PC-3 (cell line): ENCODE measurements at regions not wholly inside any gene's neighbourhood (a gene's known extent, or its start where the extent isn't known, plus 50 kb on each side); places are given as distances from the start of the nearest gene placed in this dataset.

Experiments used
- ATAC-seq: fragments of 200-7000 bp; cut with Tn5 transposase; 2 replicates; pipeline ENCODE4 v1.9.1; 2020; ENCODE audit warnings: mild to moderate bottlenecking, moderate library complexity
- BruUV-seq: library from RNA; stranded (reverse); fragments of 400-500 nt; replicated peaks from 2 replicates; lab custom pipeline; 2021; lab: Mats Ljungman, UMichigan
- CTCF ChIA-PET: fragments of 300-600 bp; sonication (Branson Sonifier 250); formaldehyde crosslinking; loops from one replicate; lab custom pipeline; 2022; ENCODE audit warnings: antibody characterized with exemption; lab: Charles Lee
- POLR2A ChIA-PET: fragments of 300-600 bp; sonication (Branson Sonifier 250); formaldehyde crosslinking; loops from one replicate; lab custom pipeline; 2022; ENCODE audit warnings: antibody characterized with exemption; ENCODE audit not compliant: unreplicated experiment; lab: Charles Lee
- DNase-seq: peaks from one replicate; pipeline ENCODE4 v3.0.0-alpha.2; 2015
- H2AFZ ChIP-seq: fragments of 300-600 bp; sonication (generic); 2 replicates; pipeline ENCODE4 v1.6.0; 2016; ENCODE audit warnings: antibody characterized with exemption, low read length
- H3F3A ChIP-seq: fragments of 300-600 bp; sonication (generic); one replicate; pipeline ENCODE4 v1.6.0; 2017; ENCODE audit warnings: antibody characterized with exemption, low read length, control low read depth, mild to moderate bottlenecking; ENCODE audit not compliant: unreplicated experiment
- H3K27ac ChIP-seq: fragments of 300-600 bp; sonication (generic); 2 replicates; pipeline ENCODE4 v1.5.1; 2016; ENCODE audit warnings: mild to moderate bottlenecking, low read length
- H3K27me3 ChIP-seq: fragments of 300-600 bp; sonication (generic); 2 replicates; pipeline ENCODE4 v1.6.1; 2016; ENCODE audit warnings: low read length, mixed read lengths
- H3K36me3 ChIP-seq: fragments of 300-600 bp; sonication (generic); 2 replicates; pipeline ENCODE4 v1.6.1; 2016; ENCODE audit warnings: low read depth, mixed run types, low read length, mixed read lengths
- H3K4me1 ChIP-seq: fragments of 300-600 bp; sonication (generic); 2 replicates; pipeline ENCODE4 v1.5.1; 2016; ENCODE audit warnings: low read length; ENCODE audit not compliant: insufficient read depth
- H3K4me2 ChIP-seq: fragments of 300-600 bp; sonication (generic); 2 replicates; pipeline ENCODE4 v1.6.0; 2016; ENCODE audit warnings: low read length
- H3K4me3 ChIP-seq: fragments of 300-600 bp; sonication (generic); 2 replicates; pipeline ENCODE4 v1.5.1; 2016; ENCODE audit warnings: mild to moderate bottlenecking, low read length, mixed read lengths
- H3K79me2 ChIP-seq: fragments of 300-600 bp; sonication (generic); 2 replicates; pipeline ENCODE4 v1.6.1; 2017; ENCODE audit warnings: low read length, mixed read lengths
- H3K9ac ChIP-seq: fragments of 300-600 bp; sonication (generic); 2 replicates; pipeline ENCODE4 v1.6.0; 2016; ENCODE audit warnings: mild to moderate bottlenecking, low read length
- H3K9me2 ChIP-seq: fragments of 300-600 bp; sonication (generic); replicated peaks from 2 replicates; pipeline ENCODE4 v1.6.1; 2016; ENCODE audit warnings: mixed run types, low read length, mixed read lengths
- H3K9me3 ChIP-seq: fragments of 300-600 bp; sonication (generic); 2 replicates; pipeline ENCODE4 v1.6.1; 2016; ENCODE audit warnings: low read length, mixed read lengths
- H4K20me1 ChIP-seq: fragments of 300-600 bp; sonication (generic); 2 replicates; pipeline ENCODE4 v1.6.1; 2016; ENCODE audit warnings: low read length, mixed read lengths
- EZH2 ChIP-seq: fragments of 300-600 bp; sonication (generic); IDR thresholded peaks from one replicate; pipeline ENCODE4 v1.6.1; 2017; ENCODE audit warnings: antibody characterized with exemption, mild to moderate bottlenecking, low read length; ENCODE audit not compliant: unreplicated experiment
- EZH2phosphoT487 ChIP-seq: fragments of 300-600 bp; sonication (generic); IDR thresholded peaks from 2 replicates; pipeline ENCODE4 v1.6.1; 2018; ENCODE audit warnings: mild to moderate bottlenecking, antibody characterized with exemption, low read length, borderline replicate concordance
- intact Hi-C: fragments of 100-400 bp; cut with micrococcal nuclease; formaldehyde crosslinking; loops from 2 replicates; pipeline ENCODE4 v1.9.0; 2023
- TF ChIP-seq, protein P1 (sequence below): fragments of 300-600 bp; sonication (generic); conservative IDR thresholded peaks from 2 replicates; pipeline ENCODE4 v1.5.1; 2017; ENCODE audit warnings: antibody characterized with exemption, low read depth, mild to moderate bottlenecking, low read length

DNA sequence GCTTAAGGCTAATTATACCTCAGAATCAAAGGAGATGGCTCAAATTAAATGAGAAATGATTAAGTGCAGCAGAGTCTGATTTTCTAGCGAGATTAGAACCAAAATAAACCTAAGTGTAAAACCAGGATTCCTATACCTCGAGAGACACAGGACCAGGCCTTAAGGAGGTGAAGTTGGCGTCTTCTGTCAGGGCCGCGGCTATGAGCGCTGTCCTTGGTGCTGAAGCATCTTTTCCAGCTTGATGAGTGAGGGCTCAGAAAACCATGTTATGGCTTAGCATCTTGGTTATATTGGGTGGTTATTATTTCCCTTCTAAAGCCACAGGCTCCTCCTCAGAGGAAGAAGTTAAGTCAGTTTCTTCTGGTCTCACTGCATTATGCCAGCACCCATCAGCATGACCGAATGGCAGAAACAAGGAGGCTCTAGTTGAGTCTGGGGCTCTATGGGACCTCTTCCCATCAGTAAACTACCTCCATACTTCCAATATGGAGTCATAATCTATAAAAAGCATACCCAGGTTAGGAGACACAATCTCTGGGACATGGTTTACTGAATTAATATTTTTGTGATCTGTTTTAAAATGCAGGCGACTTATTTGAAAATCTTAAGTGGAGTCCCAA, 120.1 kb upstream of the NMNAT3 start:
- H3K4me1 ChIP-seq = no peaks in the 10 kb centered on the region
- no peak overlapping the region for H3K4me2 ChIP-seq
- H3F3A ChIP-seq = no peaks in the 10 kb centered on the region
- ChIA-PET POLR2A (no interaction called here), CTCF (no interaction called here)
- TF ChIP-seq, protein P1, sequence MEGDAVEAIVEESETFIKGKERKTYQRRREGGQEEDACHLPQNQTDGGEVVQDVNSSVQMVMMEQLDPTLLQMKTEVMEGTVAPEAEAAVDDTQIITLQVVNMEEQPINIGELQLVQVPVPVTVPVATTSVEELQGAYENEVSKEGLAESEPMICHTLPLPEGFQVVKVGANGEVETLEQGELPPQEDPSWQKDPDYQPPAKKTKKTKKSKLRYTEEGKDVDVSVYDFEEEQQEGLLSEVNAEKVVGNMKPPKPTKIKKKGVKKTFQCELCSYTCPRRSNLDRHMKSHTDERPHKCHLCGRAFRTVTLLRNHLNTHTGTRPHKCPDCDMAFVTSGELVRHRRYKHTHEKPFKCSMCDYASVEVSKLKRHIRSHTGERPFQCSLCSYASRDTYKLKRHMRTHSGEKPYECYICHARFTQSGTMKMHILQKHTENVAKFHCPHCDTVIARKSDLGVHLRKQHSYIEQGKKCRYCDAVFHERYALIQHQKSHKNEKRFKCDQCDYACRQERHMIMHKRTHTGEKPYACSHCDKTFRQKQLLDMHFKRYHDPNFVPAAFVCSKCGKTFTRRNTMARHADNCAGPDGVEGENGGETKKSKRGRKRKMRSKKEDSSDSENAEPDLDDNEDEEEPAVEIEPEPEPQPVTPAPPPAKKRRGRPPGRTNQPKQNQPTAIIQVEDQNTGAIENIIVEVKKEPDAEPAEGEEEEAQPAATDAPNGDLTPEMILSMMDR = no peak
- TF ChIP-seq EZH2phosphoT487 (no peak), EZH2 (no peak)
- no peaks in the 10 kb centered on the region for H3K9me2 ChIP-seq
- no peak overlapping the region for H3K9ac ChIP-seq
- no peaks in the 10 kb centered on the region for H4K20me1 ChIP-seq
- H2AFZ ChIP-seq = no peak overlapping the region
- no peaks in the 10 kb centered on the region for H3K79me2 ChIP-seq
- no peak overlapping the region for H3K4me3 ChIP-seq
- DNase-seq = peak; percentile 29
- H3K27me3 ChIP-seq = no peaks in the 10 kb centered on the region
- no peak for ATAC-seq
- no peak overlapping the region for H3K27ac ChIP-seq
- H3K36me3 ChIP-seq = no peaks in the 10 kb centered on the region
- no TSS peak for BruUV-seq
- H3K9me3 ChIP-seq = no peaks in the 10 kb centered on the region
- intact Hi-C loops = no loop called here

GRCh38 chr3:139794469-139795265, 116.9 kb upstream of the NMNAT3 start:
- Histone ChIP-seq H3F3A (no peaks in the 10 kb centered on the region), H3K9me3 (no peaks in the 10 kb centered on the region), H3K4me2 (no peak overlapping the region), H3K27me3 (no peaks in the 10 kb centered on the region), H3K27ac (no peak overlapping the region), H2AFZ (no peak overlapping the region), H3K79me2 (no peaks in the 10 kb centered on the region), H3K4me1 (no peaks in the 10 kb centered on the region), H3K9ac (no peak overlapping the region), H3K36me3 (no peaks in the 10 kb centered on the region), H3K4me3 (no peak overlapping the region), H4K20me1 (no peaks in the 10 kb centered on the region), H3K9me2 (no peaks in the 10 kb centered on the region)
- CTCF ChIA-PET = no interaction called here
- no TSS peak for BruUV-seq
- ATAC-seq (no peak), DNase-seq (no peak)
- POLR2A ChIA-PET = no interaction called here
- intact Hi-C loops = no loop called here
- TF ChIP-seq EZH2phosphoT487 (no peak), EZH2 (no peak)
- TF ChIP-seq, protein P1 = no peak

DNA sequence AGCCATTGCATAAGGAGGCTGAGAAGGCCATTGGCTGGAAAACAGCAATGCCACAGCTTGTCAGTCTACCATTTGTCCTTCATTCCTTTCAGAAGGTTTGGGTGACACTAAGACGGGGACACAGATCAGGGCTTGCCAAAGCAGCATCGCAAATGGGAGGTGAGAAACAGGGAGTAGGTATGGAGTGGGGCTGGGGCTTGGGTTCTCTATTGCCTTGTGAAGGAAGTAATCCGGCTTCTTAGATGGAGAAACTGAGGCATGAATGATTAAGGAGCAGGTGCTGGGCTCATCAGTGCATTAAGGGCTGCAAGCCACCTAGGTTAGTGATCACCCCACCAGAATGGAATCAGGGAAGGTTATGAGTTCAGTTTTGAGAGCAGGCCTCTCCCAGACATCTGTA, 115.6 kb upstream of the NMNAT3 start:
- Histone ChIP-seq H3F3A (no peaks in the 10 kb centered on the region), H3K79me2 (no peaks in the 10 kb centered on the region)

More for the DNA sequence above, 115.6 kb upstream of the NMNAT3 start:
- Histone ChIP-seq H3K4me3 (no peak overlapping the region), H4K20me1 (no peaks in the 10 kb centered on the region), H3K9ac (no peak overlapping the region), H3K27ac (no peak overlapping the region), H2AFZ (no peak overlapping the region), H3K36me3 (no peaks in the 10 kb centered on the region), H3K4me1 (no peaks in the 10 kb centered on the region), H3K27me3 (no peaks in the 10 kb centered on the region), H3K9me2 (no peaks in the 10 kb centered on the region), H3K9me3 (no peaks in the 10 kb centered on the region), H3K4me2 (no peak overlapping the region)
- ChIA-PET CTCF (no interaction called here), POLR2A (no interaction called here)
- intact Hi-C loops = no loop called here
- no TSS peak for BruUV-seq
- TF ChIP-seq, protein P1 = no peak
- no peak for TF ChIP-seq EZH2phosphoT487
- TF ChIP-seq EZH2 = no peak
- DNase-seq (no peak), ATAC-seq (no peak)
